GM21423 (cell line): ENCODE measurements at regions not wholly inside any gene's neighbourhood (a gene's known extent, or its start where the extent isn't known, plus 50 kb on each side); places are given as distances from the start of the nearest gene placed in this dataset.
"Not testable (repeated sequence)": the region's sequence is repeated elsewhere in the genome, so short reads cannot be mapped to it uniquely, and the experiment has no call there.

Source experiments
- ATAC-seq: cut with Tn5 transposase; IDR thresholded peaks from one replicate; pipeline ENCODE4 v1.9.1; 2021; ENCODE audit warnings: mild to moderate bottlenecking, moderate library complexity; ENCODE audit not compliant: unreplicated experiment

- ATAC-seq: no peak
These were observed 377.6 kb downstream of the IRS2 start for GRCh38 chr13:109408591-109409382.

- ATAC-seq: no peak
These were observed 379.9 kb downstream of the IRS2 start for GRCh38 chr13:109406376-109406992.

- no peak for ATAC-seq
These were observed 383.4 kb downstream of the IRS2 start for GRCh38 chr13:109403012-109403421.

GRCh38 chr13:109401891-109402290 lies 384.5 kb downstream of the IRS2 start:
- ATAC-seq: no peak

- ATAC-seq: no peak
These were observed 385.1 kb downstream of the IRS2 start for GRCh38 chr13:109401307-109401706.

GRCh38 chr13:109400624-109401257 lies 385.6 kb downstream of the IRS2 start:
- ATAC-seq: no peak

- ATAC-seq: no peak
These were observed 386.2 kb downstream of the IRS2 start for GRCh38 chr13:109400209-109400608.

- not testable (repeated sequence) for ATAC-seq
These were observed 388.3 kb downstream of the IRS2 start for GRCh38 chr13:109398071-109398470.

- no peak for ATAC-seq
These were observed 389.1 kb downstream of the IRS2 start for GRCh38 chr13:109397285-109397684.

GRCh38 chr13:109396266-109396665 lies 390.1 kb downstream of the IRS2 start:
- no peak for ATAC-seq

- no peak for ATAC-seq
These were observed 391.4 kb downstream of the IRS2 start for GRCh38 chr13:109395014-109395413.

GRCh38 chr13:109394311-109394988 lies 391.9 kb downstream of the IRS2 start:
- no peak for ATAC-seq

- no peak for ATAC-seq
These were observed 393.3 kb downstream of the IRS2 start for GRCh38 chr13:109393045-109393444.

- no peak for ATAC-seq
These were observed 396.0 kb downstream of the IRS2 start for GRCh38 chr13:109390391-109390790.

- no peak for ATAC-seq
These were observed 396.5 kb downstream of the IRS2 start for GRCh38 chr13:109389892-109390345.

- no peak for ATAC-seq
These were observed 396.9 kb downstream of the IRS2 start for GRCh38 chr13:109389456-109389855.

- no peak for ATAC-seq
These were observed 398.9 kb downstream of the IRS2 start for GRCh38 chr13:109387471-109387870.

GRCh38 chr13:109385242-109385560 lies 401.2 kb downstream of the IRS2 start:
- no peak for ATAC-seq

GRCh38 chr13:109384491-109385241 lies 401.7 kb downstream of the IRS2 start:
- no peak for ATAC-seq

- no peak for ATAC-seq
These were observed 402.7 kb downstream of the IRS2 start for GRCh38 chr13:109383683-109384082.
